Stimulated activated CD8-positive, alpha-beta memory T cell treated with anti-CD3 and anti-CD28 coated beads, Interleukin-12 subunit alpha, Interleukin-12 subunit beta, amount 100 ng/mL, for 1 hour (primary cell): ENCODE measurements at regions not wholly inside any gene's neighbourhood (a gene's known extent, or its start where the extent isn't known, plus 50 kb on each side); places are given as distances from the start of the nearest gene placed in this dataset.

Experiments used
- DNase-seq: peaks from one replicate; pipeline ENCODE4 v3.0.0-alpha.2; 2020; ENCODE audit warnings: low read depth

DNA sequence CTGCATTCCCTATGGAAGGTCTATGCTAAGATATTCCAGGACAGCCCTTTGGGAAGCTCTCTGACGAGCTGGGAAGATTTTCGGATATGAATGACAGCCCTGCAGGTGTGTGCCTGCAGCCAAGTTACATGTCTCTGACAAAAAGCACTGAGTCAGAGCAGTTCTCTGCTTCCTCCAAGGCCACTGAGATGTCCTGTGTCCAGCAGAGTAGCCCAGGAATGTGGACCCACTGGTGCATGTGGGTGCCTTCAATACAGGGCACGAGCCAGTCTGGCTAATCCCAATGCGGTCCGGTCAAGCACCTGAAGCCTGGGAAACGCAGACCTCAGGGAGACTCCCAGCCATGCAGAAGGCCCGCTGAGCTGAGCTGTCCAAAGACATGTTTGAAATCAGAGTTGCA is 565.7 kb downstream of the TCERG1L start:
- DNase-seq = no peak

DNA sequence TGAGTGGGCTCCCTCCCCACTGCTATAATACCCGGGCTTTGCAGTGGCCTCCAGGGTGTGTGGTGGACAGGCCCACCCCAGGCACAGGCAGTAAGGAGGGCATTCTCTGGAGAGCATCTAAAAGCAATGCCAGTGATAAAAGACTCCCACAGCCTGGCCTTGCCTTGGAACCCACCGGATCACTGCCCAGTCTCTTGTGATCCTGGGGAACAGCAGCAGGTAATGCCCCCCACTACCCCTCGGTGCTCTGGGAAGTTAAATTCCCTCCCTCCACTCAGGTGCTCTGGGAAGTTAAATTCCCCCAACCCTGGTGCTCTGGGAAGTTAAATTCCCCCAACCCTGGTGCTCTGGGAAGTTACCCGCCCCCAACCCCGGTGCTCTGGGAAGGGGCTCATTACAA is 565.2 kb downstream of the TCERG1L start:
- no peak for DNase-seq

DNA sequence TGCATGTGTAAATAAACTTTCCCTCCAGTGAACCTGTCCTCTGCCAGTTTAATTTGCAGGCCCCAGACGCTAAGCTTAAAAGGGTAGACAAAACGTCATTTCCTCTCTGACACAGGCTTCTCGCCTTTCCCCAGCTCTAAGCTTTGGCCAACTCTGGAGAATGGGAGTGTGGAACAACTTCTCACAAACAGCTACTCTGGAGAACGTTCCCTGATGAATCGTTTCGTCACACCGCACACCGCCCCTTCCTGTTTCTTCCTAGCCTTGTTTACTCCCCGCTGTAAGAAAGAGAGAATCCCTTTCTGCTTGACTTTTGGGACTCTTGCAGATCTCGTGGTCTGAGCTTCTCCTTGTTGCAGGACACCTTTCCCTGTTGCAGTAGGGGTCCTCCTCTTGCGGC is 564.2 kb downstream of the TCERG1L start:
- no peak for DNase-seq

DNA sequence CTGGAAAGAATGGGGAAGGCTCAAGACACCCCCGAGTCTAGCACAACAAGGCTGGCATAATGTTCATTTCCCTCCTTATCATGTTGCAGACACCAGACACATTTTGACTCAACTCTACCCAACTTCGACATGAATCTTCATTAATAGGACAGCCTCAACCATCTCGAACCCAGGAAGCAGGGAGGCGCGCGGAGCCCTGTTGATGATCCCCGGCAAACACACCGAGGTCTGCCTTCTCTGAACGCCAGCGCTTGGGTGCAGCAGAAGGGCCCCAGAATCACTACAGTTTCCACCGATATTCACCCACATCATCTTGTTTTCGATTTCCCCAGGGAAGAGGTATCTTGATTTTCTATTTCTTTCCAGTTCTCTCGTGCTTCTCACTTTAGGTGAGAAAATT is 563.6 kb downstream of the TCERG1L start:
- no peak for DNase-seq

DNA sequence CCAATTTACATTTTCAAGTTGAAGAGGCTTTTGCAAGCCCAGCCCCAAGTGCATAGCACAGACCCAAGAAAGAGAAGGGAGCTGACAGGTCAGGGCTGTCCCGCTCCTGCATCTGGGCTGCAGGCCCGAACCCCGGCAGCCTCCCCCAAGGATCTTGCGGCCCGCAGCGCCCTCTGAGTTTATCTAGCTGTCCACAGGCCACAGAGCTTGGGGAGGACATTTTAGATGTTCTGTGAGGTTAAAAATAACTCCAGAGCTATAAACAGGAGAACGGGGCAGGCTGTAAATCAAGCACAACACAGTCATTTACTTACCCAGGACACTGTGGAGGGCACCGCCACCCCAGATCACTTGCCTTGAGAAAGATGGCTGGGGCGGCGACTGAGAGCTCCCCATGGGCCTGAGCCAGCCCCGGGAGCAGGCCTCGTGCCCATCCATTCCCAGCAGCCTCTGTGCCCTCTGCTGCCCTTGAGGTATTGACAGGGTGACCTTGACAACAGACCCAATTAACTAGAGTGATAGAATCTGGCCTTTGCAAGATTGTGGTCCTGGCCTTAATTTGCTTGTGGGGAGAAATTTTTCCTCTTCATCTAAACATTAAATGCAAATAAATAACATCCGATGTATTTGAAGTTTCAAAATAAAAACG is 563.0 kb downstream of the TCERG1L start:
- no peak for DNase-seq

DNA sequence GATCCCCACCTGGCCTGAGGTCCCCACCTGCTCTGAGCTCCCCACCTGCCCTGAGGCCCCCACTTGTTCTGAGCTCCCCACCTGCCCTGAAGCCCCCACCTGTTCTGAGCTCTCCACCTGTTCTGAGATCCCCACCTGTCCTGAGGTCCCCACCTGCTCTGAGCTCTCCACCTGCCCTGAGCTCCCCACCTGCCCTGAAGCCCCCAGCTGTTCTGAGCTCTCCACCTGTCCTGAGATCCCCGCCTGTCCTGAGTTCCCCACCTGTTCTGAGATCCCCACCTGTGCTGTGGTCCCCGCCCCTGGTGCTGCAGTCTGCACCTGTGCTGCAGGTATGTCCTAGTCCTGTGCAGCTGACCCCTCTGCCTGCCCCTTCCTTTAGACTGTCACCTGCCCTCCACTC is 561.6 kb downstream of the TCERG1L start:
- no peak for DNase-seq

DNA sequence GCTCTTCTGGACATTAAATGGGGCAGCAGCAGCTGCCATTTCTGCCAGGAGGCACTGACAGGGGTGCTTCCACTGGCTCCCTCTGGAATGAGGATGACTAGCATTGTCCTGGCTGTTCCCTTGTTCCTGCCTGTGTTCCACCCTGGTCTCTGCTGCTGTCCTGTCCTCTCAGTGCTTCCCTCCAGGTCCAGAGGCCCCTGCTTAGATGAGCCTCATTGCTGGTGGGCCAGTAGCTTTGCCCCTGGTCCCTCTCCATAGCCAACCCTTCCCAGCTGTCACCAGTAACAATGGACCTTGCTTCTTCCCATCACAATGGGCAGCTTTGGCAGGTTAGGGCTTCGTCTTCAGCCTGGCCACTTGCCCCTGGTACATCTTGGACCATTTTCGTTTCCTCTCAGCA is 561.1 kb downstream of the TCERG1L start:
- no peak for DNase-seq

DNA sequence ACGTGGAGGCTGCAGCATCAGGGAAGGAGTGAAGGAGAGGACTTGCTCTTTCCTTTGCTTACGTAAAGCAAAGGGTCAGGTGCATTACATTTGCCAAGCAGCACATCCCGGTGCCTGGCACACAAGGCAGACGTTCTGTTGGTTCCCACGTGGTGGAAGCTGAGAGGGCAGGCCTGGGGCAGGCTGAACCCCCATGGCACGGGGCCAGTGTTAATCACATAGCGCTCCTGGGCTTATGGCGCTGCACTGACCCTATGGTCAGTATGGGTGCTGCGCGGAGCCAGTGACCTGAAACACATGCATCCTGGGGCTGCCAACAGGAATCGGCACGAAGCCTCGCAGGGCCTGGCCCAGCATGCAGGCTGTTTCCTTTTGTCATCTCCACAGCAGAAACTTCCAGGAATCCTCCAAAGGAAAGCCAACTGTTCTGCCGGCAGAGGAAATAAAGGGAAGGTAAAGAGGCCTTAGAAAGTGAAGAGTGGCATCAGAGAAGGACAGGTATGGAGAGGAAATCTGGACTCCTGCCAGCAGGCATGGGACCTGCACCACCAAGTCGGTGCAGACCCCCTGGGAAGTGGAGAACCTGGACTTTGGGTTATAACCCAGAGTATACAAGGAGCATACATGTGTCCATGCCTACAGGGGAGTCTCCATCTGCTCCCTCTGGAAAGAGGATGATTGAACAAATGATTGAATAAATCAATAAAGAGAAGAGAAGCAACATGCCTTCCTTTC is 560.2 kb downstream of the TCERG1L start:
- no peak for DNase-seq

DNA sequence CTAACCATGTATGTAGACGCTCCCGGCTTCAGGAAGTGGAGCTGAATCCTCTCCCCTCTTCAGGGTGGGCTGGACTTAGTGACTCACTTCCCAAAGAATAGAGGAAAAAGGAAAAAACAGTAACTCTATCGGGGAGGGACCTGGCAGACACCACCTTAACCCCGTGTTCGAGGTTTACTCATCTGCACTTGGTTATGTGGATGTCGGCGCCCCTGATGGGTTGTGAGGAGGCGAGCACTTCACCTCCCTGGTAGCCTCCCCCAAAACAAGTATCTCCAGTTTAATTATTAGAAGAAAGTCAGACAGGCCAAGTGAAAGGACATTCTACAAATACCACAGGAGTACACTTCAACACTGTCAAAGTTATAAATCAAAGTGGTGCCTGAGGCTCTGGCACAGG is 559.7 kb downstream of the TCERG1L start:
- DNase-seq = no peak

DNA sequence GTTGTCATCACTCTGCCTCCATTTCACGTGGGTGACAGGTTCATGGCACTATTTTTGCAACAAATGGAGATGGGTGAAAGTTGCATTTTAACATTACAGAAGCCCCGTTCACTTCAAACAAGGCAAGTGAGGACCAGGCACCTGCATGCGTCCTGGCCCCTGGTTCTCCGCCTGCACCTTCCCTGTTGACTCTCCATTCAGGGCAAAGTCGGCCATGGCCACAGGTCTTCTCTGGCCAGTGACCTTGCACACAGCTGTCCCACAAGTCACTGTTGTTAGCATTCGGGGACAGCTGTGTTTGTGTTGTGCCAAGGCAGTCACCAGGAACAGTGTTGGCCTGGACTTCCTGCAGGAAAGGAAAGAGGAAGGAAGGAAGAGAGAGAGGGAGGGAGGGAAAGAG is 554.9 kb downstream of the TCERG1L start:
- no peak for DNase-seq

DNA sequence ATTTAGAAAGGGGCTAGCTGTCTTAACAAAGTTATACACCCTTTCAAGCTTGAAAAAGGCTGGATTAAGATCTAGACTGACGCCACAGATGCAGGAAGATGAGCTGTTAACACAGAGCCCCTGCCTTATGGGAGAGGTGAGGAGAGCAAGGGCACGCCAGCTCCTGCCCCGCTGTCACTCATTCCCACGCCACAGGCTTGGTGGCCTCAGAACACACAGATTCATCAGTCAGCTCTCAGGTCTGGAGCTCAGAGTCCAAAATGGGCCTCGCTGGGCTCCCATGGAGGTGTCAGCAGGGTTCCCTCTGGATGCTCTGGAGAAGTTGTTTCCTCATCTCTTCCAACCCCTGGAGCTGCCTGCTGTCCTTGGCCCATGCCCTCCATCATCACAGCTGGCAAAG is 554.2 kb downstream of the TCERG1L start:
- DNase-seq = no peak

DNA sequence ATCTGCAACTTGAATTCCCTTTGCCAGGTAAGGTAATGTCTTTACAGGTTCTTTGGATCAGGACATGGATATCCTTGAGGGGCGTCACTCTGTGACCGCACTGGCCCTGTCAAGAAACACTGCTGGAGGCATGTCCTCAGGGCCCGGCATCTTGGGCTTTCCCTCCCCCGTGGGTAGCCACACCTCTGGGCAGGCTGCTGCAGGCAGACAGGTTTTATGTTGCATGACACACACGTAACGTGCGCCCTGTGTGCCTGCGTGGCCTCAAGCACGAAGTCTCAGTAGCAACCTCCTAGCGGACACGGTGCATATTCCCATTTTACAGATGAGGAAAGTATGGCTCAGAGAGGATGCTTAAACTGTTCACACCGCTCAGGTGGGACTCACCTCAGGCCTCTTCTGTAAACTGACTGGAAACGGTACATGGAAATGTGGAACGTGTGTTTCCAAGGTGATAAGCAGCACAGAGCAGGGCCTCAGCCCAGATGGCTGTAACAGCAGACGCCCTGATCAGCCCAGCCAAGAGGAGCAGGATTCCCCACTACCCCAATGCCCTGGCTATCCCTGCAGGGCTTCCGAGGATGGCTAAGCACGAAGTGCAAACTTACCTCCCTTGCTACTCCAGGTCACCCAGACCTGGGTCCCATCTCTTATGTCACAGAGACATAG is 553.6 kb downstream of the TCERG1L start:
- no peak for DNase-seq

DNA sequence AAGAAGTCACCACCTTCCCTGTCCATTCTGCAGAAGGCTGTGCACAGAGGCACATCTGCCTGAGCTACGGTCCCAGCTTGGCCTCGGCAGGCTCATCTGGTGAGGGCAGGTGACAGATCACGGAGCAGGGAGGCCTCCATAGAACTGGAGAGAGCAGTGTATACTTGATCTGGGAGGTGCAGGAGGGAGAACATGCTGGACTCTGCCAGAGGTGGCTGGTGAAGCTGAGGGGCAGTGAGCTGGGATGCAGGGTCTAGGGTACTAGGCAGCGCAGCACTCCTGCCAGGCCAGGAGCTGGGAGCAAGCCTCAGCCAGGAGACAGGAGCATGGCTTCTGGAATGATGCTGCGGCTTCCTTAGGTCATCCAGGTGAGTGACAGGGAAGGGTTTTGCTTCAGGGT is 553.0 kb downstream of the TCERG1L start:
- DNase-seq = no peak

DNA sequence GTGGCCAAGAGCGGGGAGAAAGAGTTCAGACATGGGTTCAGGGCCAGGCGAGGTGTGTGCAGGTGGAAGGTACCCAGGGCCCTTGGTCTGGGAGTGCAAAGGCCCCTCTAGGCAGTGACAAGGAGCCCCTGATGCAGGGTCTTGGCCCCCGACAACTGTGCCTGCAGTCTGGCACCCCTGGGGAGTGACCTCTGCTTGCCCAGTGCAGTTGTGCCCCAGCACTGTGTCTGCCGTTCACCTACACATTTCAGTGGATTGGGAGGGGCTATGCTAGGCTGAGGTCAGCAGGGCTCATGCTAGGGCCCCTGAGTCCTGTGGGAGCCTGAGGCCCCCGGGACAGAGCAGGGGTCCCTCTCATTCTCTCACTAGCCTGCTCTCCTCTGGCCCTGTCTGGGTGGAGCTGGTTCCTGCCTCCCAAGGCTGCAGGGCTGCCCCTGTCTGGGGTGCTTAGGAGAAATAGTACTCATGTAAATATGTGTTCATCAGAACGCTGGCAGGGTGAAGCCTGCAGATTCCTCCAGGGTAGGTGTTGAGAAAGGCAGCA is 550.4 kb downstream of the TCERG1L start:
- no peak for DNase-seq

DNA sequence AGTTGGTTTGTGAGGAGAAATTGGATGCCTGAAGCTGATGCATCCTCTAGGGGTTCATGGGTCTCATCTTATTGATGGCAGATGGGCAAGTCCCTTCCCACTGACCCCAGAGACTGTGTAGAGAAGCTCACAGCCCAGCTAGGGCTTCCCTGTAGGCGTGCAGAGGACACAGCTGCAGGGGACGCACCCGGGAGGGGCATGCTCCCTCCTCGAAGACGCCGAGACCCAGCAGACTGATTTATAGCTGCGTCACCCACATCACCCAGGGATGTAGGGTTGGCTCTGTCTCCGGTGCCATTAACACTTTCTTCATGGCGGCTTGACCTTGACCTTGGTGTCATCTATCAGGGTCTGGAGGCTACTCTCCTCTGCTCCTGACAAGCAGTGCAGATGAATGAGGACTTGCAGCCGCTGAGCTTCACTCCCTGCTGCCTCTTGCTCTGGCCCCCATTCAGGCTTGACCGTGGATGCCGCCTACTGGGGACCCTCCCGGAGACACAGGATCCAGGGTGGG is 549.7 kb downstream of the TCERG1L start:
- no peak for DNase-seq

DNA sequence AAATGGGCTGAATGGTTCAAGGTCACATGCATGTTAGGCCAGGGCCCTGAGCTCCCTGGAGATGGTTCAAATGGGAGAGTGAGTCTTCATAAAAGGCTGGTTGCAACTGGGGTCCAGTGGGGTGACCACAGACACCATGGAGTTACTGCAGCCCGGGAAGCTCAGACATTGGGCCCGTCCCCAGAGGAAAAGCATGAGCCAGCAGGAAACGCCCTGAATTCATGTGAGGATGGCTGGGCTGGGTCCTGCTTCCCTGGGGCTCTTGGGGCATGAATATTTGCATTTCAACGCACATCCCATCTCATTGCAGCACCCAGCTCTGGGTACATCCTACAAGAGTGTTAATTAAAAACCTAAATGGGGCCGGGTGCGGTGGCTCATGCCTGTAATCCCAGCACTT is 549.0 kb downstream of the TCERG1L start:
- no peak for DNase-seq

DNA sequence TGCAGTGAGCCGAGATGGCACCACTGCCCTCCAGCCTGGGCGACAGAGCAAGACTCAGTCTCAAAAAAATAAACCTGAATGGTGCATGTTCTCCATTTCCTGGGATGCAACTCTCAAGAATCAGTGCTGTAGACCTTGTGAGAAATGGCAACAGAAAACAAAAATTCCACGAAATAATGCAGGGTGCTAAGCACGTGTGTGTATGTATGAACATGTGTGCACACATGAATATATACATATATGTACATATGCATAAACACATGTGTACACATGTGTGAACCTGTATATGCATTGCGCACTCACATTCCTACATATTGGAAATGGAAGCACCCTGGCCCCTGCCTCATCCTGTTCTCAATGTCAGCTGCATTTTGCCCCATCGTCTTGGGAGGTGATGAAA is 548.5 kb downstream of the TCERG1L start:
- no peak for DNase-seq

DNA sequence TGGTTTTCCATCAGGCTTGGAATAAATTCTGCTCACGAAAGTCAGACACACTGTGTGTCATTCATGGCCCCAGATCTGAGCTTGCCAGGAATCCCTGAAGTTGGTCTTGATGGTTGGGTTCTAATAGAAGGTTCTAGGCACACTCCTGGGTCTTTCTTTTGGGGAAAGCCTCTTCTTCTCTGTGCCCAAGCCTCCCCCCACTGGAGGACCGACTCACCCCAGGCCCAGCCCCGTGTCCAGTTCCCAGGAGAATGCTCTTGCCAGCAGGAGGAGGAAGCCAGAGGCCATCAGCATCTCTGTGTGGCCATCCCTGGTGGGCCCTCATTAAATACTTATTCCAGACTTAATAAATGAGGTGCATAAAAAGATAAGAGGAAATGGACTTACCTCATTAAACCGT is 548.0 kb downstream of the TCERG1L start:
- DNase-seq = no peak

DNA sequence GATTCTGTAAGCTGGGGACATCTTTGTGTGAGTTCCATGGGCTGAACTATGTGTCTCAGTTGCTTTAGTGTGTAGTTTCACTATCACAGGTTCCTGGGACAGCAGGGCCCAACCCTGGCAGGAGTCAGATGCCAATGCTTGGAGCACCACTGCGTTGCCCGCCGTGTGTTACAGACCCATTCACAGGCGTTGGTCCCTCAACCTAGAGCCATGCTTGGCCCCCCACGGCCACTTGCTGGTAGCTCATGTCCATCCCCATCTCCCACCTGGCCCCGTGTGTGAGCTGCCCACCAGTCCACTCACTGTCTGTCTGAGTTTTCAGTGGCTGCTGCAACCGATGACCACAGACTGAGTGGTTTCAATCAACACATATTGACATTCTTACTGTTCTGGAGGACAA is 546.9 kb downstream of the TCERG1L start:
- no peak for DNase-seq

DNA sequence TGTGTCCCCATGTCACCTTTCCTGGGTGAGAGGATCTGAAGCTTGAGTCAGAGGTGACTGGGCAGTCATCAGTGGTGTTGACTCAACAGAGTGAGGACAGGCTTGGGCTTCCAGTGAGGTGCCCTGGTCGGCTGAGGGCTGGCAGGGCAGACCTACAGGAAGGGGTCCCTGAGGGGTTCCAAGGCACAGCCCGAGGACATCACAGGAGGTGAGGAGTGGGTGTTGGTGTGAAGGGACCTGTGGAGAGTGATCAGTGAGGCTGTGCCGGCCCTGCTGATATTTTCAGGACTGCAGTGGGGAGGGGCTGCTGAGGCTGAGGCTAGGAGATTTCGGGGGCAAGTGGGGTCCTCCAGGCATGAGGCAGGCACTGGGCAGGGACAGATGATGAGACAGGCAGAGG is 545.5 kb downstream of the TCERG1L start:
- no peak for DNase-seq

DNA sequence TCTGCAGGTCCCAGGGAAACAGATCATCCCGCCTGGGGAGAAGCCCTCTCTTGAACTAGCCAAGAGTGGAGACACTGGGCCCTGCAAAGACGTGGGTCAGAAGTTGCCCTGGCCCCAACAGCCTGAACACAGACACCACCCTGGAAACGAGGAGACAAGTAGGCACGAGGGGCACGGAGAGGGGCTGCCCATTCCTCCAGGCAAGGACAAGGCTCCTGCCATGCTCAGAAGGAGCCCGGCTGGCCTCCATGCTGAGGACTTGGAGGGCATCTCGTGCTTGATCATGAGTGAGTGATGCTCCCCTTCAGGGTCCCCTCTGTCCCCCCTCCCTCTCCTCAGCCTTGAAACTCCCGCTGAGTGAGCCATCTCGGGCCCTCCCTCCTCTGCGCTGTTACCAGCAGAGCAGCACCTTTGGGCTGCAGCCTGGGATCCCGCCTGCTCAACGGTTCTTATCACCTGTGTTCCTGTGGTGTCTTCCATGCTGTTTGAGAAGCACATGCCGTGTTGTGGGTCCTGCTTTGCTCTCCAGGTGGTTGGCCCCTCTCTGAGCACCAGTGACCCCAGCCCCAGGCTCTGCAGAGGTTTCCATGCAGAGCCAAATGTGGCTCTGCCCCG is 544.3 kb downstream of the TCERG1L start:
- no peak for DNase-seq

DNA sequence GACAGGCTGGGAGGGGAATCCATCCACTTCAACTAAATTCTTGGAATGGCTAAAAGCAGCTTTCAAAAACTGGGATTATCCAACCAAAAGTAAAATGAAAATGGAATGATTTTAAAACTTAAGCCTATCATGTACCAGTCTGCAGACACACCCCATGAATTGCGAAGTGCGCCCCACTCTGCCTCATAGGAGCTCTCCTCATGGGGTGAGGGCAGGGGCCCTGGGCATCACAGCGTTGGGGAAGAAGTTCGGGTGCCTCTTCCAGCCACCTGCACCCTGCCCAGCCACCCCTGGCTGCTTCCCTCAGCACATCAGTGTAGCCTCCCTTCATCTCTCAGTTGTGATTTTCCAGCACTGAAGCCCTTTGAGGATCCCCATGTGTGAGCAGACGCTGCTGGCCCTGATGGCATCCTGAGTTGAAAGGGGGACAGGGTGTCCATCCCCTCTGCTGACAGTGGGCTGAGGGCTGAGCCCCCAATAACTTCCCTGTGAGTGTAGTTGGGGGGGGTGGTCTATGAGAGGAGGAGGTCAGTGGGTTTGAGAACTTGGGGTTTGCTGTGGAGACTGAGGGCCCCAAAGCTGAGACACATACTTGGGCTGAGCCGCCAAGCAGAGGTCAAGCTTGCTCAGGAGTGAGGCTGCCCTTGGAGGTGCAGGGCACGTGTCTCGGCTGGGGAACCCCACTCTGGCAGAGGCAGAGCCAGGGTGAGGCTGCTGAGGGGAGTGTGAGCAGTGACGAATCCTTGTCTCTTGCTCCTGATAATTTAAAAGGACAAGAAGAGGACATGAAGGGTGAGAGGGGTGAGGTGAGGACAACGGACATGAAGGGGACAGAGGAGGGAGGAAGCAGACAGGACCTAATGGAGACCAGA is 542.1 kb downstream of the TCERG1L start:
- no peak for DNase-seq
